BE2C (cell line): ENCODE measurements at regions not wholly inside any gene's neighbourhood (a gene's known extent, or its start where the extent isn't known, plus 50 kb on each side); places are given as distances from the start of the nearest gene placed in this dataset.

Source experiments
- DNase-seq: peaks from one replicate; pipeline ENCODE4 v3.0.0-alpha.2; 2020
- H3K27me3 ChIP-seq: fragments of 250-450 bp; sonication (Bioruptor Pico); 2 replicates; pipeline ENCODE4 v1.5.1; 2020; ENCODE audit warnings: mild to moderate bottlenecking
- H3K36me3 ChIP-seq: fragments of 250-450 bp; sonication (Bioruptor Pico); 2 replicates; pipeline ENCODE4 v1.5.1; 2020; ENCODE audit warnings: mild to moderate bottlenecking
- H3K4me1 ChIP-seq: fragments of 250-450 bp; sonication (Bioruptor Pico); 2 replicates; pipeline ENCODE4 v1.5.1; 2020
- H3K4me3 ChIP-seq: 2 replicates; pipeline ENCODE4 v1.5.1; 2011; ENCODE audit warnings: low read depth, low read length
- H3K9me3 ChIP-seq: fragments of 250-450 bp; sonication (Bioruptor Pico); 2 replicates; pipeline ENCODE4 v1.5.1; 2020
- CTCF ChIP-seq: IDR thresholded peaks from 2 replicates; pipeline ENCODE4 v1.5.1; 2012; ENCODE audit warnings: mild to moderate bottlenecking, low read depth, low read length

- Histone ChIP-seq H3K4me3 (no peak overlapping the region), H3K9me3 (no peaks in the 10 kb centered on the region), H3K27me3 (no peaks in the 10 kb centered on the region), H3K4me1 (peaks cover 7% of the 10 kb centered on the region), H3K36me3 (no peaks in the 10 kb centered on the region)
- no peak for TF ChIP-seq CTCF
- no peak for DNase-seq
Measured at GRCh38 chr15:47663101-47663500, 54.2 kb upstream of the SEMA6D start.
